Stimulated activated effector memory CD8-positive, alpha-beta T cell treated with anti-CD3 and anti-CD28 coated beads, Interleukin-12 subunit alpha, Interleukin-12 subunit beta, amount 100 ng/mL, for 72 hours (primary cell): ENCODE measurements at regions not wholly inside any gene's neighbourhood (a gene's known extent, or its start where the extent isn't known, plus 50 kb on each side); places are given as distances from the start of the nearest gene placed in this dataset.
"Not testable (repeated sequence)": the region's sequence is repeated elsewhere in the genome, so short reads cannot be mapped to it uniquely, and the experiment has no call there.

Experiments
- ATAC-seq: fragments of 150-1000 bp; cut with Tn5 transposase; 2 replicates; pipeline ENCODE4 v1.10.0; 2021
- DNase-seq, 2 donors: peaks; one replicate each; pipeline ENCODE4 v3.0.0; 2021 to 2022; ENCODE audit warnings: low spot score in 2 of 2
- H3K27ac Mint-ChIP-seq: one replicate; pipeline ENCODE4 v1.8.0; 2022; ENCODE audit warnings: mild to moderate bottlenecking, mixed read lengths
- H3K36me3 Mint-ChIP-seq: one replicate; pipeline ENCODE4 v1.8.0; 2022; ENCODE audit warnings: mild to moderate bottlenecking, mixed read lengths
- H3K4me1 Mint-ChIP-seq: one replicate; pipeline ENCODE4 v1.8.0; 2022; ENCODE audit warnings: mixed read lengths
- H3K4me3 Mint-ChIP-seq: one replicate; pipeline ENCODE4 v1.8.0; 2022; ENCODE audit warnings: mild to moderate bottlenecking, mixed read lengths
- H3K9me3 Mint-ChIP-seq: one replicate; pipeline ENCODE4 v1.8.0; 2022; ENCODE audit warnings: mixed read lengths

- H3K27ac Mint-ChIP-seq, result no peak overlapping the region
- H3K9me3 Mint-ChIP-seq, result no peaks in the 10 kb centered on the region
- no peak for ATAC-seq
- H3K4me3 Mint-ChIP-seq, result no peak overlapping the region
- no peaks in the 10 kb centered on the region for H3K4me1 Mint-ChIP-seq
- no peaks in the 10 kb centered on the region for H3K36me3 Mint-ChIP-seq
- no peak for DNase-seq
Measured at GRCh38 chr13:46476174-46476573, 76.8 kb upstream of the LRCH1 start.

- DNase-seq (no peak), ATAC-seq (no peak)
- no peaks in the 10 kb centered on the region for H3K36me3 Mint-ChIP-seq
- H3K4me3 Mint-ChIP-seq, result no peak overlapping the region
- H3K27ac Mint-ChIP-seq, result no peak overlapping the region
- H3K4me1 Mint-ChIP-seq, result no peaks in the 10 kb centered on the region
- no peaks in the 10 kb centered on the region for H3K9me3 Mint-ChIP-seq
Measured at GRCh38 chr13:46475541-46475991, 77.4 kb upstream of the LRCH1 start.

DNA sequence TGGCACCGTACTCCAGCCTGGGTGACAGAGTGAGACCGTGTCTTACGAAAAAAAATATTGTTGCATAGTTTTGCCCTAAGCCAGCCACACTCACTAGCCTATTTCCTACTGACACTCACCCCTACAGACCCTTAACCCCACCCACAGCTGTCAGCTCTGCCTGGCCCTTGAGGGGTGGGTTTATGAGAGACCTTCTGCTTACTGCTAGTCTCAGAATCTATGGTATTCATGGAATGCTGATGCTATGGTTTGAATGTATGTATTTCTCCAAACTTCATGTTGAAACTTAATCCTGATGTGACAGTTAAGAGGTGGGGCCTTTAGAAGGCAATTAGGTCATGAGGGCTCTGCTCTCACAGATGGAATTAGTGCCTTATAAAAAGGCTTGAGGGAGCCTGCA, 79.2 kb upstream of the LRCH1 start:
- Mint-ChIP-seq H3K27ac (no peak overlapping the region), H3K36me3 (no peaks in the 10 kb centered on the region), H3K9me3 (no peaks in the 10 kb centered on the region), H3K4me3 (no peak overlapping the region), H3K4me1 (no peaks in the 10 kb centered on the region)
- DNase-seq (no peak), ATAC-seq (no peak)

DNA sequence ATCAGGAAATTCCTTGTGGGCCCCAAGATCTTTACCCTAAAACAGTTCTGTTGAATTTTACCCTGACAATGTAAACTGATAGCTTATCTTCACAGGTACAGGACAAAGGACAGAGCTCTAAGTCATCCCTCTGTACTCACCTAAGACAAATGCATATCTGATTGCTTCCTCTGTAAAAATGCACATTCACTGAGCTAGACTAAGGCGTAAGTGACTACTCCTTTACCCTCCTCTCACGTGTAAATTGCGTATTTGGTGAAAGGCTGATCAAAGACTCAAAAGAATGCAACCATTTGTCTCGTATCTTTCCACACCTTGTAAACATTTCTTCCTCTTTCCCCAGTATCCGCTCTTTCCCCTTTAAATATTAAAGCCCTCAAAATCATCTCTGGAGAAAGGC, 80.6 kb upstream of the LRCH1 start:
- DNase-seq (no peak), ATAC-seq (no peak)
- Mint-ChIP-seq H3K27ac (no peak overlapping the region), H3K9me3 (no peaks in the 10 kb centered on the region), H3K36me3 (no peaks in the 10 kb centered on the region), H3K4me3 (no peak overlapping the region), H3K4me1 (no peaks in the 10 kb centered on the region)

DNA sequence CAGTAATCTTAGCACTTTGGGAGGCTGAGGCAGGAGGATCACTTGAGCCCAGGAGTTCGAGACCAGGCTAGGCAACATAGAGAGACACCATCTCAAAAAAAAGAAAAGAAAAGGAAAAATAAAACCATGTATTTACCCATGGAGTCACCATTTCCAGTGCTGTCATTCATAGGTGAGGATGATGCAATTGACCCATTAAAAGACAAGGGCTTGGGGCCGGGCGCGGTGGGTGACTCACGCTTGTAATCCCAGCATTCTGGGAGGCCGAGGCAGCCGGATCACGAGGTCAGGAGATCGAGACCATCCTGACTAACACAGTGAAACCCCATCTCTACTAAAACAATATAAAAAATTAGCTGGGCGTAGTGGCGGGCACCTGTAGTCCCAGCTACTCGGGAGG, 82.6 kb upstream of the RUBCNL start:
- H3K27ac Mint-ChIP-seq, H3K9me3 Mint-ChIP-seq, DNase-seq, ATAC-seq, H3K4me3 Mint-ChIP-seq, H3K36me3 Mint-ChIP-seq, H3K4me1 Mint-ChIP-seq: not testable (repeated sequence)

DNA sequence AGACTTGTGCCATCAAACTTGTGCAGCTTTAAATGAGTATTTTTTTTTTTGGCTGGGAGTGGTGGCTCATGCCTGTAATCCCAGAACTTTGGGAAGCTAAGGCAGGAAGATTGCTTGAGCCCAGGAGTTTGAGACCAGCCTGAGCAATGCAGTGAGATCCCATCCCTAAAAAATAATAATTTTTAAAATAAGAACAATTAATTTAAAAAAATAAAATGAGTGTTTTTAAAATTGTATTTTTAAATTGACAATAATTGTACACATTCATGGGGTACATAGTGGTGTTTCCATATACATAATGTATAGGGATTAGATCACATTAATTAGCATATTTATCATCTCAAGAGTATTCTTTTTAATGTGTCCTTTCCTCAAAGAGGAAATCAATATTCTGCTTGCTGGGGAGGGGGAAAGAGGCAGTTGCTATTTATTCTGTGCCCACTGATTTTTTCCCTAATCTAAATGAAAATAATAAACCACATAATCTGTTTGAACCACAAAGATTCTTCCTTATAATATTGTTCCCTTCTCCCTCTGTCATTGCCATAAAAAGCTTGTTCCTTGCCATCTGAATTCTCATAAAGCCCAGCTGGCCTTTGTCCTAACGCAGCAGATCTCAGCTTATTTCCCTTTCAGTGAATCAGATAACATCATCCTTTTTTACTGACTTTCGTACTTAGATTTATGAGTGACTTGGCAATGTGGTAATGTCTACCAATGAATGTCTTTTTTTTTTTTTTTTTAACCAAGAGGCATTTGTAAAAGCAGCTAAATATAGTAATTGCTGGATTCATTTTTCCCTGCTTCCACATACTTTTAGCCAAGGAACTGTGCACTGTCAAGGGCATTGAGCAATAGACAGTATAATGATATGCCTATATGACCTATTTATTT, 81.8 kb upstream of the RUBCNL start:
- Mint-ChIP-seq H3K9me3 (no peaks in the 10 kb centered on the region), H3K4me3 (no peak overlapping the region), H3K4me1 (no peaks in the 10 kb centered on the region), H3K36me3 (no peaks in the 10 kb centered on the region), H3K27ac (no peak overlapping the region)
- no peak for ATAC-seq
- no peak for DNase-seq

DNA sequence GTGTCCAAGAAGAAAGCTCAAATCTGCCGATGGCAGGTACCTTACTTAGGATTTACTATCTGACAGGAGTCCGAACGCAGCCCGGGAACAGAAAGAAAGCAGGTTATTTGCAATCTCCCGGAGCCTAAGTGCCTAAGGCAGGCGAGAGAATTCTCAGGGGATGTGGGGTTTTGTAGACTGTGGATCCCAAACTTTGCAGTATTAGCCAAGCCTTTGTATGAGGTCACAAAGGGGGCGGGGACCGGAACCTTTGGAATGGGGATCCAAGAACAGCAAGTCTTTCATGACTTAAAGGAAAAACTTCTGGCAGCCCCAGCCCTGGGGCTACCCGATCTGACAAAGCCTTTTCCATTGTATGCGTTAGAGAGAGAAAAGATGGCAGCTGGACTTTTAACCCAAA, 80.6 kb upstream of the RUBCNL start:
- H3K27ac Mint-ChIP-seq, H3K36me3 Mint-ChIP-seq, H3K9me3 Mint-ChIP-seq, DNase-seq, ATAC-seq, H3K4me1 Mint-ChIP-seq, H3K4me3 Mint-ChIP-seq: not testable (repeated sequence)

DNA sequence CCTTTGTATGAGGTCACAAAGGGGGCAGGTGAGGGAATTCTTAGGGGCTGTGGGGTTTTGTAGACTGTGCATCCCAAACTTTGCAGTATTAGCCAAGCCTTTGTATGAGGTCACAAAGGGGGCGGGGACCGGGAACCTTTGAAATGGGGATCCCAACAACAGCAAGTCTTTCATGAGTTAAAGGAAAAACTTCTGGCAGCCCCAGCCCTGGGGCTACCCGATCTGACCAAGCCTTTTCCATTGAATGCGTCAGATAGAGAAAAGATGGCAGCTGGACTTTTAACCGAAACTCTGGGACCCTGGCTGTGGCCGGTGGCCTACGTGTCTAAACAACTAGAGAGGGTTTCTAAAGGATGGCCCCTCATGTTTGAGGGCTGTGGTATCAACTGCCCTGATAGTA, 79.0 kb upstream of the RUBCNL start:
- DNase-seq, H3K9me3 Mint-ChIP-seq, H3K4me1 Mint-ChIP-seq, ATAC-seq, H3K4me3 Mint-ChIP-seq, H3K27ac Mint-ChIP-seq, H3K36me3 Mint-ChIP-seq: not testable (repeated sequence)

DNA sequence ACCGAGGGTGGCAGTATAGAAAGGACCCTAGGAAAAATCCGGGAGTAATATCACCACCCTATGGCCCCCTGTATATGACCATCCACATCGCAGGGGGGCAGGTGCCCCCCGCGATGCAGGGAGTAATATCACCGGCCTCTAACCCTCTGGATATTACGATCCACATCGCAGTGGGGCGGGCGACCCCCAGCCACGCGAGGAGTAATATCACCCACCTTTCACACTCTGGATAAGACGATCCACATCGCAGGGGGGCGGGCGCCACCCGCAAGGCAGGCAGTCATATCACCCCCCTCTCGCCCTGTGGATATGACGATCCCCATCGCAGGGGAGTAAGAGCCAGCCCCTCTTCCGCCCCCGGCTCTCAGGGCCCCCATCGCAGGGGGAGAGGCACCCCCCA, 76.7 kb upstream of the RUBCNL start:
- DNase-seq (no peak), ATAC-seq (no peak)
- no peak overlapping the region for H3K4me3 Mint-ChIP-seq
- H3K27ac Mint-ChIP-seq, result no peak overlapping the region
- no peaks in the 10 kb centered on the region for H3K4me1 Mint-ChIP-seq
- H3K36me3 Mint-ChIP-seq, result no peaks in the 10 kb centered on the region
- H3K9me3 Mint-ChIP-seq, result no peaks in the 10 kb centered on the region

- DNase-seq, H3K36me3 Mint-ChIP-seq, H3K4me1 Mint-ChIP-seq, ATAC-seq, H3K4me3 Mint-ChIP-seq, H3K9me3 Mint-ChIP-seq, H3K27ac Mint-ChIP-seq: not testable (repeated sequence)
Measured at GRCh38 chr13:46460223-46460622, 73.2 kb upstream of the RUBCNL start.

GRCh38 chr13:46457255-46457654, 70.2 kb upstream of the RUBCNL start:
- not testable (repeated sequence) for H3K27ac Mint-ChIP-seq, H3K4me1 Mint-ChIP-seq, ATAC-seq, H3K4me3 Mint-ChIP-seq, H3K36me3 Mint-ChIP-seq, H3K9me3 Mint-ChIP-seq, DNase-seq

DNA sequence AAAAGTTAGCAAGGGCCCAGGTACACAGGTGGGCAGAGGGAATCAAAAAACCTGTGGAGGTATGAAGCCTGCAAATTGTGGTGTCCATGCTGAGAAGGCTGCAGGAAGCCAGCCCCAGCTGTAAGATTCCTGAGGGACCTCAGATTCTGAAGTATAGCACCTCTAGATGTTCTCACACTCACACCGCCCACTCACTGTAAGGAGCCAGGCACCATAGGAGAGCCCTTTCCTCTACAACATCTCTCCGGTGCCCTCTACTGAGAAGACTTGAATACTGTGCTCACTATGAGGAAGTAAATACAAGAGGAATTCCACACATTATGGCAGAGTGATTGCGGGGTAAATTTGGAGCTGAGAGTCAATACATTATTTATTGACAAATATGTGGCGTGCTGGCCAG, 68.9 kb upstream of the RUBCNL start:
- not testable (repeated sequence) for H3K27ac Mint-ChIP-seq, H3K36me3 Mint-ChIP-seq, H3K4me1 Mint-ChIP-seq, H3K9me3 Mint-ChIP-seq, DNase-seq, H3K4me3 Mint-ChIP-seq, ATAC-seq

GRCh38 chr13:46451145-46451544, 64.1 kb upstream of the RUBCNL start:
- not testable (repeated sequence) for H3K9me3 Mint-ChIP-seq, H3K36me3 Mint-ChIP-seq, H3K4me3 Mint-ChIP-seq, ATAC-seq, H3K27ac Mint-ChIP-seq, H3K4me1 Mint-ChIP-seq, DNase-seq

DNA sequence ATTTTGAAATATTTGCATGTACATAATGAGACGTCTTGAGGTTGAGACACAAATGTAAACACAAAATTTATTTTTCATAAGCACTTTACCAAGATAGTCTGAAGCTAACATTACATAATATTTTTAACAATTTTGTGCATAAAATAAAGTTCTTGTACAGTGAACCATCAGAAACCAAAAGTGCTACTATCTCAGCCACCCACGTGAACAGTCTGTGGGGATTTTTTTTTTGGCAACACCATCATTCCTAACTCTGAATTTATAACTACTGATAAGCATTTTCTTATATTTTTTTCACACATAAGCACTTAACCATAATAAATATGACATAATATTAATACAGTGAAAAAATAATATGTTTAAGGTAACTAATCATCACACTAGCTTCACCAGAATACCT, 62.9 kb upstream of the RUBCNL start:
- DNase-seq, H3K27ac Mint-ChIP-seq, H3K9me3 Mint-ChIP-seq, H3K4me3 Mint-ChIP-seq, H3K36me3 Mint-ChIP-seq, H3K4me1 Mint-ChIP-seq, ATAC-seq: not testable (repeated sequence)

DNA sequence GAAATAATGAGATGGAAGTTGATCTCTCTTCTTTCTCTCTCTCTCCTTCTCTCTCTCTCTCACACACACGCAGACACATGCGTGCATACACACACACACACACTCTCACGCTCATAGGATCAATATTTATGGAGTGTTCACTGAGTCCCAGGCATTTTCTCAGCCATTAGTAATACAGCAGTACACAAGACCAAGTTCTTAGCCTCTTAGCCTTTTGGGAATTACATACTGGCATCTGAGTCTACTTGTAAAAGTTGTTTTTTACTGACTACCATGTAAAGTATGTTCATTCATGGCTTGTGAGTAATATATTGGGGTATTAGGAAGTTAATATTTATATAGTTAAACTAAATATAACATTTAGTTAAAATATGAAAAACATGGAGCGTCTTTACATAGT, 61.1 kb upstream of the RUBCNL start:
- not testable (repeated sequence) for H3K4me1 Mint-ChIP-seq, H3K36me3 Mint-ChIP-seq, H3K9me3 Mint-ChIP-seq, H3K27ac Mint-ChIP-seq, ATAC-seq, H3K4me3 Mint-ChIP-seq, DNase-seq

GRCh38 chr13:46437808-46438404, 50.9 kb upstream of the RUBCNL start:
- not testable (repeated sequence) for H3K27ac Mint-ChIP-seq, DNase-seq, H3K36me3 Mint-ChIP-seq, H3K4me1 Mint-ChIP-seq, H3K9me3 Mint-ChIP-seq, H3K4me3 Mint-ChIP-seq, ATAC-seq
